HUES64 (cell line): ENCODE measurements at regions not wholly inside any gene's neighbourhood (a gene's known extent, or its start where the extent isn't known, plus 50 kb on each side); places are given as distances from the start of the nearest gene placed in this dataset.
"Not testable (repeated sequence)": the region's sequence is repeated elsewhere in the genome, so short reads cannot be mapped to it uniquely, and the experiment has no call there.

Source experiments
- H3K27ac ChIP-seq: 2 replicates; pipeline ENCODE4 v1.7.0; 2013; ENCODE audit warnings: low read depth, low read length, inconsistent platforms
- H3K27me3 ChIP-seq: 2 replicates; pipeline ENCODE4 v1.6.1; 2013; ENCODE audit warnings: mild to moderate bottlenecking, low read length; ENCODE audit not compliant: insufficient read depth
- H3K36me3 ChIP-seq: 2 replicates; pipeline ENCODE4 v1.6.1; 2013; ENCODE audit warnings: mild to moderate bottlenecking, low read length; ENCODE audit not compliant: insufficient read depth
- H3K4me1 ChIP-seq: 2 replicates; pipeline ENCODE4 v1.6.1; 2013; ENCODE audit warnings: mild to moderate bottlenecking, low read length, moderate library complexity; ENCODE audit not compliant: insufficient read depth
- H3K4me3 ChIP-seq: 2 replicates; pipeline ENCODE4 v1.5.1; 2013; ENCODE audit warnings: mild to moderate bottlenecking, low read length, moderate library complexity
- H3K9ac ChIP-seq: 2 replicates; pipeline ENCODE4 v1.6.1; 2013; ENCODE audit warnings: mild to moderate bottlenecking, low read depth, low read length
- H3K9me3 ChIP-seq: 2 replicates; pipeline ENCODE4 v1.6.1; 2013; ENCODE audit warnings: low read depth, low read length; ENCODE audit not compliant: insufficient read depth
- WGBS: fragments of 150-250, 120-280 bp; methylation state at CpG from one replicate; pipeline ENCODE4 v1.1.7; 2013; ENCODE audit warnings: missing lambda C conversion rate; 5-methylcytosine and 5-hydroxymethylcytosine counted together

DNA sequence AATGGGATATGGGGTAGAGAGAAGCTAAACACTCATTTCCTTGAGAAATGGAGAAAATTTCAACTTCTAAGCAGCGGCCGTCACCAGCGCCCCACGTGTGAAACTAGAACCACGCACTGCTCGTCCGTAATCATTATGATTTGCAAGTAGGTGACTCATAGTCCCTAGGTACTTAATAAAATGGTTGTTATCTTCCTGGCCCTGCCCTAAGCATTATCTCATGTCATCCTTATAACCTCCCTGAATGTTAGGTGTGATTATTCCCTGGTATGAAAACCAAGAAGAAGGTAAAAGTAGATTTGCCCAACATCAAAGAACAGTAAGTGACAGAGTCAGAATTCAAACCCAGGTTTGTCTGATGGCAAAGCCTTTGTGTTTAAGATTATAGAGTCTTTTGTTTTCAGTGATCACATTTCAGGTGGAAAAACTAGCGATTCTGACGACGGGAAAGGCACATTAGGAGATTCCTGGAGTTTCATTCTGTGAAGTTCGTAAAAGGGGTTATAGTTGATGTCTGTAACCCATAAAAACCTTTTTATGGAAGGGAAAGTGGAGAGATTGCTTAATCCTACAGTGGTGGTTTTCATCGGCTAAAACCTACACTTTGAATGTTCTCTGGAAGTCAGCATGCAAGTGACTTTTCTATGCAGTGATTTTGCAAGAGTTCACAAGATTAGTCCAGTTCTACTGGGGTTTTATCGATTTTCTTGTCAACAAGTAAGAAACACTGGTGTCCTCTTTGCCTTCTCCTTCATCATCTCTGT is 202.9 kb upstream of the WWC1 start:
- Histone ChIP-seq H3K9me3 (peaks cover 5% of the 10 kb centered on the region; the same call in 1 of the 2 replicates), H3K27me3 (no peaks in the 10 kb centered on the region), H3K4me1 (0 out of 2 replicates have a peak, but pooled peaks cover 5% of the 10 kb centered on the region), H3K36me3 (no peaks in the 10 kb centered on the region), H3K4me3 (no peak overlapping the region), H3K27ac (no peak overlapping the region), H3K9ac (no peak overlapping the region)
- WGBS = 87% methylated on average over 13 of the region's 13 CpGs

GRCh38 chr5:168089201-168089887 is 202.1 kb upstream of the WWC1 start:
- Histone ChIP-seq H3K27me3 (no peaks in the 10 kb centered on the region), H3K4me1 (0 out of 2 replicates have a peak, but pooled peaks cover 5% of the 10 kb centered on the region), H3K36me3 (no peaks in the 10 kb centered on the region), H3K27ac (no peak overlapping the region), H3K4me3 (no peak overlapping the region), H3K9me3 (no peaks in the 10 kb centered on the region), H3K9ac (no peak overlapping the region)
- 93% methylated on average over 4 of the region's 4 CpGs for WGBS

GRCh38 chr5:168092209-168093185 is 198.9 kb upstream of the WWC1 start:
- 92% methylated on average over 8 of the region's 8 CpGs for WGBS
- Histone ChIP-seq H3K9ac (no peak overlapping the region), H3K4me1 (no peaks in the 10 kb centered on the region), H3K27me3 (no peaks in the 10 kb centered on the region), H3K9me3 (no peaks in the 10 kb centered on the region), H3K4me3 (no peak overlapping the region), H3K36me3 (no peaks in the 10 kb centered on the region), H3K27ac (no peak overlapping the region)

DNA sequence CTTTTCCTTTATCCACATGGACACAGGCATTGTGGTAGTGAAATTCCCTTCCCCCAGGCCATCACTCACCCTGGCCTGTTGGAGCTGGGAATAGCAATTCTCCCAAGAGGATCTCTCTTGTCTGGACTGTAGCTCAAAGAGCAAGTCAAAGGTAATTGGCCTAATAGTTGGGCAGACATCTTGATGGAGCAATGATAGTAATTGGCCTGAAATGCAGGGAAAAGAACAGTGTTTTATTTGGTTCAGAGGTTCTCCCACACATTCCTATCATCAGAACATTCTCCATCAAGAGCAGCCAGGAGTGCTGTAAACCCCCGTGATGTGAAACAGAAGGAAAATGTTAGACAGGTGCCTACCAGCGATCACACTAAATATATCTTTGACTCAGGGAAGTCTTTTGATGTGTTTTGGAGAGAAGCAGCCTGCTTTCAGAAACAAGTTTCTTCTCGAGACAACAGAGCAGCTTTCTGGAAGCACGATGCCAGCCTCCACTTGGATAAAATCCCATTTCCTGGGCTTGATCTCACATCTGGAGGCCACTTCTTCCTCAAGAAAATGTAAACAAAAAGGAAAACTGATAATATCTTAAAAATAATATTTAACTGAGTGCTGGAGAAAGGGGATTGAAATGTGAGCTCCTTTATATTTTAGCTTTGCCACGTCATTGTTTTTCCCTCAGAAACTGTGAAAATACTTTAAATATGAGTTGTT is 198.1 kb upstream of the WWC1 start:
- Histone ChIP-seq H3K9me3 (no peaks in the 10 kb centered on the region), H3K27me3 (no peaks in the 10 kb centered on the region), H3K4me1 (no peaks in the 10 kb centered on the region), H3K9ac (no peak overlapping the region), H3K4me3 (no peak overlapping the region), H3K27ac (no peak overlapping the region), H3K36me3 (no peaks in the 10 kb centered on the region)
- 92% methylated on average over 4 of the region's 5 CpGs for WGBS

DNA sequence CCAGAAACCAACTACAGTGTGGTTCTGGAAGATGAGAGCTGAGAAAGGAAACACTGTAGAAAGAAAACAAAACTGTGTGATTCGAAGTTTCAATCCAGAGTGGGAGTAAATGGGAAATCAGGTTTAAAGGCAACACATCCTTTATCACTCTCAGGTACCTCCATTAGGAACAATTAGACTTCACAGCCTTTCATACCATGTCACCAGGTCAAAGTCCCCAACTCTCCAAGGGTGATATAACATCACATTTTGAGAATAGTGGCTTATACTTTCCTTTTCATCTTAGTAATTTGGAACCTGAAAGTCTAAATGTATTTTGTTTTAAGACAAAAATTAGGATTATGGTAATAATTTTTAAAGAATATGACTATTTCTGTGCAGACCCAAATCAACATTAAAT is 194.9 kb upstream of the WWC1 start:
- no peaks in the 10 kb centered on the region for H3K9me3 ChIP-seq
- no peak overlapping the region for H3K27ac ChIP-seq
- 100% methylated on average over 1 of the region's 1 CpG for WGBS
- no peaks in the 10 kb centered on the region for H3K4me1 ChIP-seq
- H3K4me3 ChIP-seq = no peak overlapping the region
- H3K9ac ChIP-seq = no peak overlapping the region
- H3K36me3 ChIP-seq = no peaks in the 10 kb centered on the region
- no peaks in the 10 kb centered on the region for H3K27me3 ChIP-seq

DNA sequence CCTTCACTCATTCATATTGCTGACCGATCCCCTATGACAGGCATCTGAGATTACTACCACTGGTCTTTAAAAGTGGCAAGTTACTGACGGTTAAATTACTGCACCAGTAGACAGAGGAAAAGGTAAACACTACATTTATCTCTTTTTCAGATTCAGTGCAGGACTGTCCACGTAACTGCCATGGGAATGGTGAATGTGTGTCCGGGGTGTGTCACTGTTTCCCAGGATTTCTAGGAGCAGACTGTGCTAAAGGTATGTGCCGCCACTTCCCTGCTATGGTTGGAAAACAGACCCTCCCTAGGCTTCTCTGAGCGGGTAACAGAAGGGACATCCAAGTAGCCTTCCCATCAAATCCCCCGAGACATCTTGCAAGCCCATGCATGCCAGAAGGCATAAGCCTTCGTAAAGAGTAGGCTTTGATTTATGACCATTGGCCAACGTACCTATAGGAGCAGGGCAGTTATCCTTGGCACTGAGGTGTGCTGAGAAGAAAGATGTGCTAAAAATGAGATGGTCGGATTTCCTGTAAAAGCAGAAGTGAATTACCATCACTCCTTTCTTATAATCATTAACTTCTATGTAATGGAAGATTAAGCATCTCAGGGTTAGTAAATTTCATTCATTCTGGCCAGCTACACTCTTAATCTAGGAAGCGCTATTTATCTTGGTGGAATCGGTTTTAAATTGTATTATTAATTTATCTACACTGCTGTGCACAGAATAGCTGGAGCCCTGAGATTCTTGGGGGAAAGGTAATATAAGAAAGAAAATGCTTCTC is 193.4 kb upstream of the WWC1 start:
- WGBS = 91% methylated on average over 9 of the region's 12 CpGs
- H3K9ac ChIP-seq = no peak overlapping the region
- H3K27ac ChIP-seq = no peak overlapping the region
- H3K4me1 ChIP-seq = no peaks in the 10 kb centered on the region
- no peaks in the 10 kb centered on the region for H3K27me3 ChIP-seq
- H3K9me3 ChIP-seq = no peaks in the 10 kb centered on the region
- H3K4me3 ChIP-seq = no peak overlapping the region
- no peaks in the 10 kb centered on the region for H3K36me3 ChIP-seq

GRCh38 chr5:168101352-168101751 is 190.1 kb upstream of the WWC1 start:
- peaks cover 19% of the 10 kb centered on the region for H3K4me1 ChIP-seq
- H3K27ac ChIP-seq = no peak overlapping the region
- H3K27me3 ChIP-seq = no peaks in the 10 kb centered on the region
- no peaks in the 10 kb centered on the region for H3K9me3 ChIP-seq
- 94% methylated on average over 8 of the region's 8 CpGs for WGBS
- no peak overlapping the region for H3K9ac ChIP-seq
- H3K36me3 ChIP-seq = no peaks in the 10 kb centered on the region
- H3K4me3 ChIP-seq = no peak overlapping the region

DNA sequence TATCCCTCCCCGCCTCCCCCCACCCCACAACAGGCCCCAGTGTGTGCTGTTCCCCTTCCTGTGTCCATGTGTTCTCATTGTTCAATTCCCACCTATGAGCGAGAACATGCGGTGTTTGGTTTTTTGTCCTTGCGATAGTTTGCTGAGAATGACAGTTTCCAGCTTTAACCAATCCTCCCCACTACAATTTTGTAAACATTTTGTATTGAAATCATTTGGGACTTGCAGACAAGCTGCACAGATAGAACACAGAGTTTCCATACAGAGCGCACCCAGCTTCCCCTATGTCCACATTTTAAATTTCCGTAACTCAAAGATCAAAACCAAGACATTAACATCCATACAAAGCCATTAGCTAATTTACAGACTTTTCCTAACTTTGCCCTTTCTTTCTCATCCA is 188.4 kb upstream of the WWC1 start:
- not testable (repeated sequence) for H3K4me3 ChIP-seq, H3K9ac ChIP-seq, H3K9me3 ChIP-seq, H3K36me3 ChIP-seq, H3K27me3 ChIP-seq, H3K27ac ChIP-seq
- 93% methylated on average over 6 of the region's 6 CpGs for WGBS
- H3K4me1 ChIP-seq = peaks cover 19% of the 10 kb centered on the region

DNA sequence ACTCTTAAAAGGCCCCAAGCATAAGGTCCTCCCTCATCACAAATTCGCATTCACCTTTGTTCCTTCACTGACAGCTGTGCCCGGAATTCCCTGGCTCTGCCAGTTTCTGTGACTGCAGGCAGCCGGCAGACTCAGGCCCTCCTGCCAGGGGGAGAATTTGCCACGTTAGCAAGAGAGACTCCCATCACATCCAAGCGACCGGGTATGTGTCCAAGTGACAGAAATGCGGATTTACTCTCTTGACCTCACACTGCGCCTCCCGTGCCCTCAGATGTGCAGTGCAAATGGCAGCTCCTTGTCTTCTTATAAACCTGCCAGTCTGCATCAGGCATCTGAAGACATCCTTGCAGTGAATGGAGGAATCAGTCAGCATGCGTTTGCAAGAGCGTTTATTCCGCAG is 187.1 kb upstream of the WWC1 start:
- WGBS = 87% methylated on average over 12 of the region's 12 CpGs
- Histone ChIP-seq H3K9ac (no peak overlapping the region), H3K36me3 (no peaks in the 10 kb centered on the region), H3K9me3 (no peaks in the 10 kb centered on the region), H3K4me1 (peaks cover 19% of the 10 kb centered on the region), H3K4me3 (no peak overlapping the region), H3K27ac (no peak overlapping the region), H3K27me3 (no peaks in the 10 kb centered on the region)

- Histone ChIP-seq H3K9me3 (no peaks in the 10 kb centered on the region), H3K36me3 (no peaks in the 10 kb centered on the region), H3K4me1 (peaks cover 19% of the 10 kb centered on the region), H3K27ac (no peak overlapping the region), H3K4me3 (no peak overlapping the region), H3K27me3 (no peaks in the 10 kb centered on the region), H3K9ac (no peak overlapping the region)
- WGBS = 68% methylated on average over 7 of the region's 7 CpGs
These were observed 186.5 kb upstream of the WWC1 start for GRCh38 chr5:168104811-168105481.
